Lung (tissue), 11 donors: ENCODE measurements at regions not wholly inside any gene's neighbourhood (a gene's known extent, or its start where the extent isn't known, plus 50 kb on each side); places are given as distances from the start of the nearest gene placed in this dataset.

Experiments used
- ATAC-seq: fragments of 200-7000 bp; cut with Tn5 transposase; one replicate; pipeline ENCODE4 v1.9.1; 2020; ENCODE audit warnings: moderate number of reproducible peaks; ENCODE audit not compliant: insufficient read depth, low FRiP score
- DNase-seq, 3 donors: peaks; one replicate each; pipeline ENCODE4 v3.0.0-alpha.2; 2013 to 2017
- H3K27ac ChIP-seq, 2 donors: one replicate each; pipeline ENCODE4 v1.5.1; 2013; ENCODE audit warnings: mild to moderate bottlenecking in 2 of 2, moderate library complexity in 2 of 2, control low read depth in 1 of 2, inconsistent platforms in 1 of 2, low read depth in 1 of 2, low read length in 1 of 2
- H3K27me3 ChIP-seq, 3 donors: one replicate each; pipeline ENCODE4 v1.5.1; 2013; ENCODE audit warnings: low read length in 2 of 3; ENCODE audit not compliant: control insufficient read depth in 3 of 3, insufficient read depth in 3 of 3
- H3K36me3 ChIP-seq, 4 donors: one replicate each; pipeline ENCODE4 v1.5.1; 2013; ENCODE audit warnings: low read length in 4 of 4, mild to moderate bottlenecking in 1 of 4, moderate library complexity in 1 of 4; ENCODE audit not compliant: control insufficient read depth in 4 of 4, insufficient read depth in 4 of 4
- H3K4me1 ChIP-seq, 5 donors: one replicate each; pipeline ENCODE4 v1.5.1; 2013; ENCODE audit warnings: low read length in 5 of 5, mild to moderate bottlenecking in 2 of 5, moderate library complexity in 1 of 5; ENCODE audit not compliant: control insufficient read depth in 5 of 5, insufficient read depth in 5 of 5
- H3K4me3 ChIP-seq: one replicate; pipeline ENCODE4 v1.5.1; 2013; ENCODE audit warnings: mild to moderate bottlenecking, control low read depth, moderate library complexity
- H3K9ac ChIP-seq, 2 donors: one replicate each; pipeline ENCODE4 v1.5.1; 2013; ENCODE audit warnings: low read length in 2 of 2, control low read depth in 1 of 2; ENCODE audit not compliant: insufficient read depth in 1 of 2
- H3K9me3 ChIP-seq, 4 donors: one replicate each; pipeline ENCODE4 v1.5.1; 2013; ENCODE audit warnings: low read length in 3 of 4, mild to moderate bottlenecking in 1 of 4, moderate library complexity in 1 of 4; ENCODE audit not compliant: control insufficient read depth in 4 of 4, insufficient read depth in 3 of 4
- CTCF ChIP-seq: IDR thresholded peaks from 2 replicates; pipeline ENCODE4 v1.5.1; 2012; ENCODE audit warnings: mild to moderate bottlenecking; ENCODE audit errors: control extremely low read depth, extremely low read depth
- WGBS, 2 donors: extraction: QIAGEN DNeasy Blood & Tissue Kit; methylation state at CpG; one replicate each; pipeline ENCODE4 v1.1.7; 2013; 5-methylcytosine and 5-hydroxymethylcytosine counted together
- donor health status: control.
- donor health status: control.
- donor health status: Bipolar disorder and iron deficiency.
- donor health status: healthy.
- donor health status: DM: yes; HTN: yes; CAD: no.

DNA sequence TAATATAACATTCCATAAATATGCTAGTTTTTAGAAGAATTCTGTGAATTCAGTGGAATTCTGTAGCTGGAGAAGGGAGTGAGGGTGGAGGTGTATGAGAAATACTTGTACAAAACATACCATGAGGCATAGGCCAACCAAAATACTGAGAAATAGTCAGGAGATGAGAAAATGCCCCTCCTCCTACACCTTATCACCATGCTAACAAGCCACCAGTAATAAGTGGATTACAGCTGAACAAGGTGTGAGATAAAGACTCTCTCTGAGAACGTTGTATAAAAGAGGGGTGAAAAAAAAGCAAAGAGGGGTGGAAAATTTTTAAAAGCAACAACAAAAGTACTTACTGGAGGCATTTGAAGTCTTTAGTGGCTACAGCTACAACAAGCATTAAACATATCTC, 90.4 kb upstream of the IGFBP3 start:
- no peaks in the 10 kb centered on the region for H3K27me3 ChIP-seq
- no peak overlapping the region for H3K27ac ChIP-seq
- H3K4me1 ChIP-seq, result peaks cover 0 to 9% (median 4%) of the 10 kb centered on the region in 5 donors
- H3K4me3 ChIP-seq, result no peak overlapping the region
- WGBS, 2 donors, result 9 to 49% methylated on average over 1 of the region's 1 CpG
- TF ChIP-seq CTCF, result no peak
- DNase-seq (no peak), ATAC-seq (no peak)
- no peaks in the 10 kb centered on the region for H3K36me3 ChIP-seq
- H3K9me3 ChIP-seq, result peaks cover 0 to 5% (median 1%) of the 10 kb centered on the region in 4 donors
- H3K9ac ChIP-seq, result no peak overlapping the region

DNA sequence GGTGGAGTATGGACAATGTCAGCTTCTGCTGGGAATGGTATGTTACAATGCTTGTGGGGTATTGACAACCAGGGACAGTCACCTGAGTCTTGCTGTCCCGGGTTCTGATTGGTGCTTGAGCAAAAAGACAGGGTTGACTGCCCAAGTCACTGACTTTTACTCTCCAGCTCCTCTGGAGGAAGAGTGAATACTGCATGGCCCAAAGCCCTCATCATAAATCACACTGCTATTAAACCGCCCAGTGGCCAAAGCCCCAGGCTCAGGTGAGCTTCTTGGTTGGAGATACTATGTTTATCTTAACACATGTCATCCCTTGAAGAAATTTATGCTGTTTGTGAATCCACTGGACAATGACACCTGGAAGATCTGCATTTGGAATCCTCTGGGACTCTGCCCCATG, 90.0 kb upstream of the IGFBP3 start:
- WGBS, 2 donors, result 86 to 92% methylated on average over 2 of the region's 2 CpGs
- DNase-seq, result no peak

DNA sequence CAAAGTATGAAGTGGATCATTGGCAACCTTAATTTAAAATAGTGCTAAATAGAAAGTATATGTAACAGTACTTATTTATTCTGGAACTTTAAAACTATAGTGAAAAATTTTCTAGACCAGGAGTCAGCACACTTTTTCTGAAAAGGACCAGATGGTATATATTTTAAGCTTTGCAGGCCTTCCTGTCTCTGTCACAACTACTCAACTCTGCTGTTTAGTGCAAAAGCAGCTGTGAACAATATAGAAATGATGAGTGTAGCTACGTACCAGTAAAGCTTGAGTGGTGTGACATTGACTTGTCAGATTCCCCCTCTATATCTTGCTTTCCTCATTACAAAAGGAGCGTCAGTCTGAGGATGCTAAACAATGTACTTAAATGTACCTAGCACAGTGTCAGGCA, 88.1 kb upstream of the IGFBP3 start:
- Histone ChIP-seq H3K27ac (no peak overlapping the region), H3K4me3 (no peak overlapping the region), H3K9me3 (peaks cover 0 to 3% (median 1%) of the 10 kb centered on the region in 4 donors), H3K27me3 (no peaks in the 10 kb centered on the region), H3K4me1 (peaks cover 0 to 5% (median 0%) of the 10 kb centered on the region in 5 donors), H3K36me3 (no peaks in the 10 kb centered on the region), H3K9ac (no peak overlapping the region)
- peak in 2 of 3 donors; percentile 49 to 53 for DNase-seq
- TF ChIP-seq CTCF, result no peak
- WGBS, 2 donors, result 87 to 92% methylated on average over 2 of the region's 2 CpGs
- no peak for ATAC-seq

More for the DNA sequence above, 90.0 kb upstream of the IGFBP3 start:
- no peaks in the 10 kb centered on the region for H3K36me3 ChIP-seq
- no peak overlapping the region for H3K27ac ChIP-seq
- no peak overlapping the region for H3K4me3 ChIP-seq
- peaks cover 0 to 5% (median 1%) of the 10 kb centered on the region in 4 donors for H3K9me3 ChIP-seq
- TF ChIP-seq CTCF, result no peak
- no peak overlapping the region for H3K9ac ChIP-seq
- no peak for ATAC-seq
- no peaks in the 10 kb centered on the region for H3K27me3 ChIP-seq
- H3K4me1 ChIP-seq, result peaks cover 0 to 9% (median 4%) of the 10 kb centered on the region in 5 donors
